ENCODE measurements at regions not wholly inside any gene's neighbourhood (a gene's known extent, or its start where the extent isn't known, plus 50 kb on each side); places are given as distances from the start of the nearest gene placed in this dataset.

GRCh38 chr1:29471487-29472313, 235.4 kb downstream of the PTPRU start:
- no peak for DNase-seq

DNA sequence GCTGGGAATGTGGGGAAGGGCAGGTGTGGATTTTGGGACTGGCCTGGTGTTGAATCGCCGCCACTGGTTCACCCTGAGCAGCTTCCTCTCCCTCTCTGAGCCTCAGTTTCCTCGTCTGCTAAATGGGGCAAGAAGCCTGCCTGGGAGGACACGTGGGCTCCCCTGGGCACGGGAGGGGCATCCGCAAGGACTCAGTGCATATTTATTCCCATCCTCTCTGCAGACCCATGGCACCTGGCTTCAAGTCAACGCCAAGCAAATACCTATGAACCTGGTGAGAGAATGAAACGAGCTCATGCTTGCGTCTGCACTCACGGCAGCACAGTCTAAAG, 234.4 kb downstream of the PTPRU start:
- no peak for DNase-seq

- peak; percentile 19 for DNase-seq
Observed at GRCh38 chr1:29470087-29470787, 233.9 kb downstream of the PTPRU start.

DNA sequence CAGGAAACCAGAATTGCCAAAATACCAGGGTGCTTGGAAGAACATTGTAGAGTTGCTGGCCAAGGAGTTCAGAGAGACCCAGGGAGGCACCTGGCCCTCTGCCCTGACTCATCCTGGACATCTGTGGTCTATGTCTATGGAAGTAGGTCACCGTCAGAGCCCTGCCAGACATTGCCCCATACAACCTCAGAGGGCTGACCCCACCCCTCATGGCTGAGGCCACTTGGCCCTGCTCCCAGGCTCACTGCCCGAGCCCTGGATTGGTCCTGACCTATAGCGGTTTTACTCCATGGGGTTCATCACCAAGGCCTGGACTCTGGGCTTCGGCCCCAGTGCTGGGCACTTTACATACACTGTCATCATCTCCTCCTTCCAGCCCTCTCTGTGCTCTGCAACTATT, 233.1 kb downstream of the PTPRU start:
- no peak for DNase-seq

DNA sequence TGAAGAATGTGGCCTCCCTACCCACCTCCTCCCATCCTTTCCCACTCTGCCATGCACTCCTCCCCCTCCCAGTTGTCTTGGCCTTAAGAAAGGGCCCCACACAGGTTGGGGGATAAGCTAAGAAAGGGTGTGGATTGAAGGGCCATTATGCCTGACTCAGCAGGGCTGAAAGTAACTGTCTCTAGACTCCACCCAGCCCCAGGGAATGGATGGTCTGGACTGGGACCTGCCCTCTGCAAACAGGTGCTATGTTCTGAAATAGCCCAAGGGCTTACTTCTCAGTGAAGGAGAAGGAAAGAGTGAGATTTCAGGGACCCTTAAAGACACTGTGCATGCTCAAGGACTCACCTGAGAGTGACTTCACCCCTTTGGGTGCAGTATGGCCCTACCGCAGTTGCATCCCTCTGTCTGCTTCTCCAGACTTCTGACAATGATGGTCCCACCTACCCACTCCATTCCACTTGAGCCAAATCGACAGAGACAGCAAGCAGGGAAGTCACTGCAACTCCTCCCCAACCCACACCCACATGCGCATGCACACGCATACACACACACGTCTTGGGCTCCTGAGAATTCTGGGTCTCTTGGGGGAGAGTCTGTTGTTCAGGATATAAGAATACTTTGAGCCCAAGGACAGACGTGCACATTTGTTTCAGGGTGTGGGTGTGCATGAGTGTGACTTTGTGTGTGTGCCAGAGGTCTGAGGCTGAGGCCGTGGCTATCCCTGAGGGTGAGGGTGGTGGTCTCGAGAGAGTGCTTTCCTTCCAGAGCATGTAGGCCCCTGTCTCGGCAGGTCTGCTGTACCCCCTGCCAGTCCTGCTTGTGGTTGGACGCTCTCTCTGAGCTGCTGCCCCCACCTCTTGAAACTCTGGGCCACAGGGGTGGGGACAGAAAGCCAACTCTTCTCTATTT, 231.9 kb downstream of the PTPRU start:
- DNase-seq: no peak

- DNase-seq: no peak
Observed at GRCh38 chr1:29466258-29466657, 229.9 kb downstream of the PTPRU start.

- no peak for DNase-seq
Observed at GRCh38 chr1:29465755-29466154, 229.4 kb downstream of the PTPRU start.

- no peak for DNase-seq
Observed at GRCh38 chr1:29462096-29462495, 225.8 kb downstream of the PTPRU start.

GRCh38 chr1:29461115-29461739, 224.9 kb downstream of the PTPRU start:
- no peak for DNase-seq

GRCh38 chr1:29460694-29461093, 224.4 kb downstream of the PTPRU start:
- no peak for DNase-seq

GRCh38 chr1:29460041-29460610, 223.8 kb downstream of the PTPRU start:
- DNase-seq: no peak

- DNase-seq: no peak
Observed at GRCh38 chr1:29459620-29459945, 223.3 kb downstream of the PTPRU start.

DNA sequence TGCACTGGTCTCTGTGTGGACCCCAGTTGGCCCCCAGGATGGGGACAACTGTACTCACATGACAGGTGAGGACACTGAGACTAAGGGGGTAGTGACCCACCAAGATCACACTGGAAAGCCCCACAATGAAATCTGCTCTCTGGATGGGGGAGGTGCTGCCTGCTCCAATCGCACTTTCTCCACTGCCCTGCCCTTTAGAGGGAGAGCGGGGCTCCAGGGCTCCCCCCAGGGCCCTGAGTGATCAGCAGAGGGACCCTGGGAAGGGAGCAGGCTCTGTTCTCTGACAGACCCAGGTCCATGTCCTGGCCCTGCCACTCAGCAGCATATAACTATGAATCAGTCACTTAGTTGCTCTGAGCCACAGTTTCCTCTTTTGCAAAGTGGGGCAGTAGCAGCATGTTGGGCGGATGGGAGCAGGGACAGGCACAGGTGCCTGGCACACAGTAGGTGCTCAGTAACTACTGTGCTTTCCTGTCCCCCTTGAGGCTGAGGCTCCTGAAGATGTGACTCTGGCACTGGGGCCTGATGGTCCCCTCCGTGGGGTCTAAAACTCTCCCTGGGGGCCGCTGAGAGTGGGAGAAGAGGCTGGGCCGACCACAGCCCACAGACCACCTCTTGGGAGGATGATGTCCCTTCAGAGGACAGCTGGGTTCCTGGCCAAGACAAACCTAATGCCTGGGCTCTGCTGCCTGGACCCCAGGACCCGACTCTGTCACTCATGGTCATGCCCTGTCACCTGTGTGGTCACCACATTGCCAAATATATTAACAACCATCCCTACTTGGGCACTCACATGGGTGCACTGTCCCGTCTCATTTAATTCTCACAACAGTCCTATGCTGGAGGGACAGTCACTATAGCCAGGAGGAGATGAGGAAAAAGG, 222.7 kb downstream of the PTPRU start:
- no peak for DNase-seq

DNA sequence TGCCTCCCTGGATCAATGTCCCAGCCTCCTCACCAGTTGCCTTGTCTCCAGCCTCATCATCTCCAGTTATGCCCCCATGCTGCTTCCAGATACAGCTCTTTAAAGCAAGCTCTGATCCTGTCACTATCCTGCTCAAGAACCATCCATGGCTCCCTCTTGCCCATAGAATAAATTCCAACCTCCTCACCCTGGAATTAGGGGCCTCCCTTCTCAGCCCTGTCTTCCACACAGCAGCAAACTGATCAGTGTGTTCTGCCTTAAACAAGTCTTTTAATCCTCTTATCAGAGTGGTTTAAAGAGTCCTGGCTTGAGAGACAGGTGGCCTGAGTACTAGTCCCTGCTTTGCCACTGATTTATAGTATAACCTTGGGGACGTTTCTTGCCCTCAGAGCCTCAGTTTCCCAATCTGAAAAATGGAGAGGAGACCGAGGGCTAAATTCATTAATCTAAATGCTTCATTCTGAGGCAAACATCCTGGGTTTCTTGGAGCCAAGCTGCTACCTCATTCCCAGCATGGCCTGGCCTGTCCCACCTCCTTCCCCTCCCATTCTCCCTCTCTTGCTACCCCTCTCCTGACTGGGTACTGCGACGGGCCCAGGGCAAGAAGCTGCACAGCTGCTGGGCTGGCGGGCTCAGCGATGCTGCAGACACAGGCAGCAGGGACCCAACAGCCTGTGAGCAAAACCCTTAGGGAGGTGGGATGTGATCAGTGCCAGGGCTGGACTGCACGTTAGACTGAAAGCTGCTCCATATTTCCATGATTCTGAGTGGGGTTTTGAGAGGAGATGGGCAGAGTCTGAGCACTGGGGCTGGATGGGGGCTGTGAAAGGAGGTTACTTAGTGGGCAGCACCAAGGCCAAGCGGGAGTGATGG, 221.4 kb downstream of the PTPRU start:
- no peak for DNase-seq

- no peak for DNase-seq
Observed at GRCh38 chr1:29456685-29457435, 220.5 kb downstream of the PTPRU start.

DNA sequence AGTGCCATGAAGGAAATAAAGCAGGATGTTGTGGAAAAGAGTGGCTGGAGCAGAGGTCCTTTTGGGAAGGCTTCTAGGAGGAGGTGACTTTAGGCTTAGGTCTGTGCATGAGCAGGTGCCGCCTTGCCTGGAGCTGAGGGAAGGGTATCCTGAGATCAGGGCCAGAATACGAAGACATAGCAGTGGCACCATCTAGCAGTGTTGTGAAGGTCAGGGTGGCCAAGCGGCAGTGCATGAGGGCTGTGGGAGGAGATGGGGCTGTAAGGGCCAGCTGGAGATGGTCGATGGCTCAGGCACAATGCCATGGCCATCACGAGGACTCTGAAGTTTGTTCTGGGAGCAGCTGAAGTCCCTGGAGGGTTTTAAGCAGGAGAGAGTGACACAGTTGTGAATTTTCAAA, 219.5 kb downstream of the PTPRU start:
- no peak for DNase-seq

- DNase-seq: no peak
Observed at GRCh38 chr1:29454616-29455380, 218.5 kb downstream of the PTPRU start.

DNA sequence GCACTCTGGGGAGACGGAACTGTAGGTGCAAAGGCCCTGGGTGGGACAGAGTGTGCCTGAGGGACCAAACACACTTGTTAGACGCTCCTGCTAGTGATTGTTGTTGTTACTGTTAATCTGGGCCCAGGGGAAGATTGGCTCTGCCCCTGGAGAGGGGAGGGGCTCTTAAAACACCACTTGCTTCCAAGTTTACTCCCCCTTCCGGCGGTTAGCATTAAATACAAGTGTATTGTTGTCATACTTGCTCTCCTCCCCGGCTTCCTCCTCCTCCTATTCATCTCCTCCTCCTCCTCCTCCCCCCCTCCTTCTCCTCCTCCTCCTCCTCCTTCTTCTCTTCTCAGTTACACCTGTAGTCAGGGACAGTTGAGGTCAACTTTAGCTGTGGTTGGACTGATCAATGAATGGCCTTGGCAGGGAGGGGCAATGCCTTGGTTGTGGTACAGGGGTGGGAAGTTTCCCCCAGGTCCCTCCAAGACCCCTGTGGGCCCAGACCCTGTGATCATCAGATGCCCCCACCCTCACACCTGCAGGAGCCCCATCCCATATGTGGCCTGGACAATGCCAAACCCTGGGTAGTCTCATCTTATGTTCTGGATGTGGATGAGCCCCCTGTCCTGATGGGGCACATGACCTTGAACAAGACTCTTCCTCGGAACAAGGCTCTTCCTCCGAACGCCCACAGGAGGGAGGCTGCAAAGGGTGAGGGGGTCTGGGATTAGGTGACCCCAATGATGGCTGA, 217.3 kb downstream of the PTPRU start:
- DNase-seq: peak; percentile 54
